Nephron (organoid): ENCODE measurements at regions not wholly inside any gene's neighbourhood (a gene's known extent, or its start where the extent isn't known, plus 50 kb on each side); places are given as distances from the start of the nearest gene placed in this dataset.

ENCODE experiments used
- H3K27ac Mint-ChIP-seq, 3 experiments: 2 replicates each; pipeline ENCODE4 v1.8.0; 2020; ENCODE audit warnings: mixed read lengths in 3 of 3, mild to moderate bottlenecking in 2 of 3, moderate library complexity in 1 of 3
- H3K27me3 Mint-ChIP-seq: 2 replicates; pipeline ENCODE4 v1.8.0; 2021; ENCODE audit warnings: low read depth, mild to moderate bottlenecking, moderate library complexity, mixed read lengths
- H3K36me3 Mint-ChIP-seq: 2 replicates; pipeline ENCODE4 v1.8.0; 2020; ENCODE audit warnings: low read depth, mixed read lengths
- H3K4me1 Mint-ChIP-seq: 2 replicates; pipeline ENCODE4 v1.8.0; 2020; ENCODE audit warnings: mixed read lengths
- H3K4me3 Mint-ChIP-seq, 3 experiments: 2 replicates each; pipeline ENCODE4 v1.8.0; 2020; ENCODE audit warnings: mild to moderate bottlenecking in 3 of 3, mixed read lengths in 3 of 3, moderate library complexity in 2 of 3
- H3K9me3 Mint-ChIP-seq: 2 replicates; pipeline ENCODE4 v1.8.0; 2020; ENCODE audit warnings: mixed read lengths
- CTCF ChIP-seq, 3 experiments: fragments of 200-600 bp; sonication (generic); IDR thresholded peaks; one replicate each; pipeline ENCODE4 v1.5.0; 2021; ENCODE audit warnings: antibody characterized with exemption in 3 of 3; ENCODE audit not compliant: unreplicated experiment in 3 of 3

GRCh38 chr1:83620016-83620415, 378.9 kb downstream of the TTLL7 start:
- Mint-ChIP-seq H3K27ac (peak overlapping the region; percentile 76 to 90 (median 79)), H3K4me3 (no peak overlapping the region), H3K9me3 (no peaks in the 10 kb centered on the region), H3K4me1 (peaks cover 36% of the 10 kb centered on the region), H3K36me3 (no peaks in the 10 kb centered on the region), H3K27me3 (peaks cover 4% of the 10 kb centered on the region)
- TF ChIP-seq CTCF (IDR thresholded peaks at IDR 0.05; ENCODE audit: unreplicated experiment in 3 of 3) = no peak

- peaks cover 38% of the 10 kb centered on the region for H3K4me1 Mint-ChIP-seq
- H3K27ac Mint-ChIP-seq = peak overlapping the region; percentile 76 to 90 (median 79)
- H3K4me3 Mint-ChIP-seq = peak overlapping the region in 2 of 3 experiments; percentile 10 to 24
- no peak for TF ChIP-seq CTCF (IDR thresholded peaks at IDR 0.05; ENCODE audit: unreplicated experiment in 3 of 3)
- no peaks in the 10 kb centered on the region for H3K36me3 Mint-ChIP-seq
- no peaks in the 10 kb centered on the region for H3K9me3 Mint-ChIP-seq
- H3K27me3 Mint-ChIP-seq = peaks cover 6% of the 10 kb centered on the region
These were observed 379.6 kb downstream of the TTLL7 start for GRCh38 chr1:83619170-83619896.

- Mint-ChIP-seq H3K9me3 (no peaks in the 10 kb centered on the region), H3K4me1 (peaks cover 38% of the 10 kb centered on the region), H3K4me3 (peak overlapping the region in 2 of 3 experiments; percentile 29 to 76), H3K36me3 (no peaks in the 10 kb centered on the region), H3K27me3 (peaks cover 6% of the 10 kb centered on the region), H3K27ac (peak overlapping the region; percentile 58 to 79 (median 69))
- no peak for TF ChIP-seq CTCF (IDR thresholded peaks at IDR 0.05; ENCODE audit: unreplicated experiment in 3 of 3)
These were observed 381.0 kb downstream of the TTLL7 start for GRCh38 chr1:83617883-83618282.

- Mint-ChIP-seq H3K27ac (peak overlapping the region in 1 of 3 experiments; percentile 51), H3K4me1 (peaks cover 34% of the 10 kb centered on the region), H3K36me3 (no peaks in the 10 kb centered on the region), H3K9me3 (no peaks in the 10 kb centered on the region), H3K27me3 (peaks cover 6% of the 10 kb centered on the region), H3K4me3 (no peak overlapping the region)
- TF ChIP-seq CTCF (IDR thresholded peaks at IDR 0.05; ENCODE audit: unreplicated experiment in 3 of 3) = no peak
These were observed 383.6 kb downstream of the TTLL7 start for GRCh38 chr1:83615370-83615769.

GRCh38 chr1:83606416-83606955, 392.4 kb downstream of the TTLL7 start:
- no peaks in the 10 kb centered on the region for H3K4me1 Mint-ChIP-seq
- no peak overlapping the region for H3K4me3 Mint-ChIP-seq
- H3K36me3 Mint-ChIP-seq = peaks cover 2% of the 10 kb centered on the region
- H3K27me3 Mint-ChIP-seq = no peaks in the 10 kb centered on the region
- H3K9me3 Mint-ChIP-seq = peaks cover 16% of the 10 kb centered on the region
- no peak overlapping the region for H3K27ac Mint-ChIP-seq
- no peak for TF ChIP-seq CTCF (IDR thresholded peaks at IDR 0.05; ENCODE audit: unreplicated experiment in 3 of 3)

GRCh38 chr1:83596331-83596730, 402.6 kb downstream of the TTLL7 start:
- Mint-ChIP-seq H3K4me3 (no peak overlapping the region), H3K9me3 (peaks cover 23% of the 10 kb centered on the region), H3K4me1 (peaks cover 26% of the 10 kb centered on the region), H3K27ac (peak overlapping the region; percentile 58 to 86 (median 82)), H3K27me3 (no peaks in the 10 kb centered on the region), H3K36me3 (peaks cover 10% of the 10 kb centered on the region)
- TF ChIP-seq CTCF (IDR thresholded peaks at IDR 0.05; ENCODE audit: unreplicated experiment in 3 of 3) = no peak
